Activated naive CD8-positive, alpha-beta T cell treated with anti-CD3 and anti-CD28 coated beads for 36 hours (primary cell): ENCODE measurements at regions not wholly inside any gene's neighbourhood (a gene's known extent, or its start where the extent isn't known, plus 50 kb on each side); places are given as distances from the start of the nearest gene placed in this dataset.

Experiments
- DNase-seq: peaks from one replicate; pipeline ENCODE4 v3.0.0; 2021
- H3K27ac Mint-ChIP-seq: one replicate; pipeline ENCODE4 v1.8.0; 2022; ENCODE audit warnings: mild to moderate bottlenecking, moderate library complexity, mixed read lengths
- H3K27me3 Mint-ChIP-seq: one replicate; pipeline ENCODE4 v1.8.0; 2022; ENCODE audit warnings: mild to moderate bottlenecking, mixed read lengths
- H3K36me3 Mint-ChIP-seq: one replicate; pipeline ENCODE4 v1.8.0; 2021; ENCODE audit warnings: mild to moderate bottlenecking, mixed read lengths
- H3K4me1 Mint-ChIP-seq: one replicate; pipeline ENCODE4 v1.8.0; 2021; ENCODE audit warnings: mixed read lengths
- H3K4me3 Mint-ChIP-seq: one replicate; pipeline ENCODE4 v1.8.0; 2022; ENCODE audit warnings: mild to moderate bottlenecking, moderate library complexity, mixed read lengths
- H3K9me3 Mint-ChIP-seq: one replicate; pipeline ENCODE4 v1.8.0; 2022; ENCODE audit warnings: mixed read lengths

- no peaks in the 10 kb centered on the region for H3K36me3 Mint-ChIP-seq
- no peak overlapping the region for H3K27ac Mint-ChIP-seq
- H3K27me3 Mint-ChIP-seq, result no peaks in the 10 kb centered on the region
- H3K4me1 Mint-ChIP-seq, result no peaks in the 10 kb centered on the region
- DNase-seq, result no peak
- peaks cover 3% of the 10 kb centered on the region for H3K9me3 Mint-ChIP-seq
- H3K4me3 Mint-ChIP-seq, result no peak overlapping the region
Observed at GRCh38 chr3:94520364-94520763, 457.5 kb downstream of the NSUN3 start.

- Mint-ChIP-seq H3K4me3 (no peak overlapping the region), H3K36me3 (no peaks in the 10 kb centered on the region), H3K27ac (no peak overlapping the region), H3K4me1 (no peaks in the 10 kb centered on the region), H3K27me3 (no peaks in the 10 kb centered on the region), H3K9me3 (peaks cover 3% of the 10 kb centered on the region)
- DNase-seq, result no peak
Observed at GRCh38 chr3:94522488-94522887, 459.6 kb downstream of the NSUN3 start.

GRCh38 chr3:94524102-94524919 lies 461.4 kb downstream of the NSUN3 start:
- no peak for DNase-seq
- H3K27me3 Mint-ChIP-seq, result no peaks in the 10 kb centered on the region
- H3K4me3 Mint-ChIP-seq, result no peak overlapping the region
- no peak overlapping the region for H3K27ac Mint-ChIP-seq
- no peaks in the 10 kb centered on the region for H3K36me3 Mint-ChIP-seq
- peaks cover 3% of the 10 kb centered on the region for H3K9me3 Mint-ChIP-seq
- no peaks in the 10 kb centered on the region for H3K4me1 Mint-ChIP-seq

GRCh38 chr3:94525043-94525442 lies 462.2 kb downstream of the NSUN3 start:
- Mint-ChIP-seq H3K9me3 (peaks cover 3% of the 10 kb centered on the region), H3K27me3 (no peaks in the 10 kb centered on the region), H3K4me1 (no peaks in the 10 kb centered on the region), H3K36me3 (no peaks in the 10 kb centered on the region), H3K27ac (no peak overlapping the region), H3K4me3 (no peak overlapping the region)
- DNase-seq, result no peak

GRCh38 chr3:94529816-94530215 lies 467.0 kb downstream of the NSUN3 start:
- H3K27me3 Mint-ChIP-seq, result no peaks in the 10 kb centered on the region

GRCh38 chr3:94532951-94533350 lies 470.1 kb downstream of the NSUN3 start:
- Mint-ChIP-seq H3K27me3 (no peaks in the 10 kb centered on the region), H3K4me1 (no peaks in the 10 kb centered on the region), H3K27ac (no peak overlapping the region), H3K36me3 (no peaks in the 10 kb centered on the region), H3K4me3 (no peak overlapping the region), H3K9me3 (no peaks in the 10 kb centered on the region)
- no peak for DNase-seq

More at GRCh38 chr3:94529816-94530215, 467.0 kb downstream of the NSUN3 start:
- no peaks in the 10 kb centered on the region for H3K4me1 Mint-ChIP-seq
- no peak overlapping the region for H3K27ac Mint-ChIP-seq
- no peak overlapping the region for H3K4me3 Mint-ChIP-seq
- H3K36me3 Mint-ChIP-seq, result no peaks in the 10 kb centered on the region
- no peaks in the 10 kb centered on the region for H3K9me3 Mint-ChIP-seq
- no peak for DNase-seq

- DNase-seq, result no peak
- Mint-ChIP-seq H3K36me3 (no peaks in the 10 kb centered on the region), H3K27ac (no peak overlapping the region), H3K27me3 (no peaks in the 10 kb centered on the region), H3K9me3 (no peaks in the 10 kb centered on the region), H3K4me3 (no peak overlapping the region), H3K4me1 (no peaks in the 10 kb centered on the region)
Observed at GRCh38 chr3:94539937-94540336, 477.1 kb downstream of the NSUN3 start.

- Mint-ChIP-seq H3K4me1 (no peaks in the 10 kb centered on the region), H3K36me3 (no peaks in the 10 kb centered on the region), H3K4me3 (no peak overlapping the region), H3K27me3 (no peaks in the 10 kb centered on the region), H3K9me3 (no peaks in the 10 kb centered on the region), H3K27ac (no peak overlapping the region)
- no peak for DNase-seq
Observed at GRCh38 chr3:94543161-94543560, 480.3 kb downstream of the NSUN3 start.

GRCh38 chr3:94544131-94544789 lies 481.4 kb downstream of the NSUN3 start:
- H3K27ac Mint-ChIP-seq, result no peak overlapping the region
- no peaks in the 10 kb centered on the region for H3K4me1 Mint-ChIP-seq
- no peaks in the 10 kb centered on the region for H3K27me3 Mint-ChIP-seq
- H3K36me3 Mint-ChIP-seq, result no peaks in the 10 kb centered on the region
- H3K4me3 Mint-ChIP-seq, result no peak overlapping the region
- DNase-seq, result no peak
- H3K9me3 Mint-ChIP-seq, result no peaks in the 10 kb centered on the region

- H3K4me1 Mint-ChIP-seq, result no peaks in the 10 kb centered on the region
- no peaks in the 10 kb centered on the region for H3K36me3 Mint-ChIP-seq
- H3K27me3 Mint-ChIP-seq, result no peaks in the 10 kb centered on the region
- H3K27ac Mint-ChIP-seq, result no peak overlapping the region
- H3K9me3 Mint-ChIP-seq, result peaks cover 13% of the 10 kb centered on the region
- DNase-seq, result no peak
- no peak overlapping the region for H3K4me3 Mint-ChIP-seq
Observed at GRCh38 chr3:94548581-94549316, 485.9 kb downstream of the NSUN3 start.

GRCh38 chr3:94561094-94561493 lies 498.2 kb downstream of the NSUN3 start:
- no peaks in the 10 kb centered on the region for H3K4me1 Mint-ChIP-seq
- H3K27me3 Mint-ChIP-seq, result no peaks in the 10 kb centered on the region
- no peak overlapping the region for H3K4me3 Mint-ChIP-seq
- no peak overlapping the region for H3K27ac Mint-ChIP-seq
- peaks cover 4% of the 10 kb centered on the region for H3K9me3 Mint-ChIP-seq
- DNase-seq, result no peak
- H3K36me3 Mint-ChIP-seq, result no peaks in the 10 kb centered on the region

- Mint-ChIP-seq H3K4me3 (no peak overlapping the region), H3K27me3 (no peaks in the 10 kb centered on the region), H3K4me1 (no peaks in the 10 kb centered on the region), H3K9me3 (no peaks in the 10 kb centered on the region), H3K36me3 (no peaks in the 10 kb centered on the region), H3K27ac (no peak overlapping the region)
- no peak for DNase-seq
Observed at GRCh38 chr3:94564247-94564646, 501.4 kb downstream of the NSUN3 start.

- Mint-ChIP-seq H3K36me3 (no peaks in the 10 kb centered on the region), H3K27me3 (no peaks in the 10 kb centered on the region), H3K27ac (no peak overlapping the region), H3K9me3 (no peaks in the 10 kb centered on the region), H3K4me1 (no peaks in the 10 kb centered on the region), H3K4me3 (no peak overlapping the region)
- DNase-seq, result no peak
Observed at GRCh38 chr3:94568041-94568440, 505.2 kb downstream of the NSUN3 start.

GRCh38 chr3:94573337-94573736 lies 510.5 kb downstream of the NSUN3 start:
- DNase-seq, result no peak
- Mint-ChIP-seq H3K4me3 (no peak overlapping the region), H3K4me1 (no peaks in the 10 kb centered on the region), H3K36me3 (no peaks in the 10 kb centered on the region), H3K27me3 (no peaks in the 10 kb centered on the region), H3K27ac (no peak overlapping the region), H3K9me3 (peaks cover 3% of the 10 kb centered on the region)

- Mint-ChIP-seq H3K27me3 (no peaks in the 10 kb centered on the region), H3K4me1 (no peaks in the 10 kb centered on the region), H3K36me3 (no peaks in the 10 kb centered on the region), H3K9me3 (no peaks in the 10 kb centered on the region), H3K27ac (no peak overlapping the region), H3K4me3 (no peak overlapping the region)
- DNase-seq, result no peak
Observed at GRCh38 chr3:94587291-94587690, 524.4 kb downstream of the NSUN3 start.
